ENCODE measurements at regions not wholly inside any gene's neighbourhood (a gene's known extent, or its start where the extent isn't known, plus 50 kb on each side); places are given as distances from the start of the nearest gene placed in this dataset.

DNA sequence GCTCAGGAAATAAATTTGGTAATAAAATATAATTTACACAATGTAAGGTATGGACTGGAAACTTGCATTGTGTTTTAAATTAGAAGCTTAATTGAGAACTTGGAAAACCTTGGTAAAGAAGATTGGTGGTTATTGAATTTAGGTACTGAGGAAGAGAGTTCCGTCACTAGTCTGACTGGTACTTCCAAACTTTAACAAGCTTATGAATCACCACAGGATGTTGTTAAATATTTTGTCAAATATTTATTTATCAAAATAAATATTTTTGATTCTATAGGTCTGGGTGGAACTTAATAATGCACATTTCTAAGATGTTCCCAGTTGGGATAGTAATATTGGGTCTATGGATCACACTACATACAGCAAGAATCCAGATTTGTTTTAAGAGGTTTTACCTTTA lies 992.2 kb downstream of the ARAP2 start:
- Mint-ChIP-seq H3K27me3 (ENCODE audit: low read depth) (no peaks in the 10 kb centered on the region), H3K4me1 (peaks cover 5 to 14% of the 10 kb centered on the region in 2 experiments), H3K9me3 (no peaks in the 10 kb centered on the region; a peak in 1 of 5 replicates), H3K36me3 (ENCODE audit: insufficient read depth in 1 of 3, low read depth in 3 of 3) (no peaks in the 10 kb centered on the region), H3K27ac (no peak overlapping the region), H3K4me3 (no peak overlapping the region)
- no peak overlapping the region for H4K91ac ChIP-seq (ENCODE audit: insufficient read length, low read depth, low read length)
- H3K4me1 ChIP-seq (ENCODE audit: insufficient read depth, low read length) = no peaks in the 10 kb centered on the region
- no peaks in the 10 kb centered on the region for H3K9me3 ChIP-seq (ENCODE audit: control insufficient read depth, low read depth, low read length)
- H2BK12ac ChIP-seq (ENCODE audit: insufficient read length, low read depth, low read length) = no peak overlapping the region
- H3K79me1 ChIP-seq (ENCODE audit: insufficient read depth, low read depth, low read length, poor library complexity, severe bottlenecking) = no peaks in the 10 kb centered on the region
- H3K23ac ChIP-seq (ENCODE audit: insufficient read length, low read depth, low read length) = no peak overlapping the region
- H3K56ac ChIP-seq (ENCODE audit: insufficient read length, low read depth, low read length) = no peak overlapping the region
- no peaks in the 10 kb centered on the region for H3K79me2 ChIP-seq (ENCODE audit: insufficient read depth, low read length)
- no peak overlapping the region for H3T11ph ChIP-seq (ENCODE audit: low read length)
- no peak overlapping the region for H2BK20ac ChIP-seq (ENCODE audit: low read depth, low read length, poor library complexity, severe bottlenecking)
- H2BK15ac ChIP-seq (ENCODE audit: low read depth, low read length) = no peak overlapping the region
- H2BK5ac ChIP-seq (ENCODE audit: insufficient read length, low read length) = no peak overlapping the region
- H3K4ac ChIP-seq (ENCODE audit: low read depth, low read length) = no peak overlapping the region
- no peak for DNase-seq
- no peak overlapping the region for H2BK120ac ChIP-seq (ENCODE audit: low read depth, low read length, poor library complexity, severe bottlenecking)
- no peak overlapping the region for H3K9ac ChIP-seq (ENCODE audit: extremely low read depth, insufficient read length, low read length)
- no peak overlapping the region for H4K5ac ChIP-seq (ENCODE audit: insufficient read length, low read depth, low read length)
- no peak overlapping the region for H3K27ac ChIP-seq (ENCODE audit: insufficient read length, low read depth, low read length)
- H2AFZ ChIP-seq (ENCODE audit: low read length) = no peak overlapping the region
- no peaks in the 10 kb centered on the region for H3K27me3 ChIP-seq (ENCODE audit: insufficient read depth, low read length)
- H2AK5ac ChIP-seq (ENCODE audit: insufficient read length, low read length) = no peak overlapping the region
- WGBS (ENCODE audit: extremely low coverage, insufficient read length, low lambda C conversion rate) = no CpG with 5 or more reads among the region's 1 CpG
- H3K23me2 ChIP-seq (ENCODE audit: insufficient read length, low read depth, low read length, poor library complexity, severe bottlenecking) = no peaks in the 10 kb centered on the region
- no peak overlapping the region for H4K8ac ChIP-seq (replicated peaks; ENCODE audit: insufficient read length, low read depth, low read length)
- TF ChIP-seq, protein P1, sequence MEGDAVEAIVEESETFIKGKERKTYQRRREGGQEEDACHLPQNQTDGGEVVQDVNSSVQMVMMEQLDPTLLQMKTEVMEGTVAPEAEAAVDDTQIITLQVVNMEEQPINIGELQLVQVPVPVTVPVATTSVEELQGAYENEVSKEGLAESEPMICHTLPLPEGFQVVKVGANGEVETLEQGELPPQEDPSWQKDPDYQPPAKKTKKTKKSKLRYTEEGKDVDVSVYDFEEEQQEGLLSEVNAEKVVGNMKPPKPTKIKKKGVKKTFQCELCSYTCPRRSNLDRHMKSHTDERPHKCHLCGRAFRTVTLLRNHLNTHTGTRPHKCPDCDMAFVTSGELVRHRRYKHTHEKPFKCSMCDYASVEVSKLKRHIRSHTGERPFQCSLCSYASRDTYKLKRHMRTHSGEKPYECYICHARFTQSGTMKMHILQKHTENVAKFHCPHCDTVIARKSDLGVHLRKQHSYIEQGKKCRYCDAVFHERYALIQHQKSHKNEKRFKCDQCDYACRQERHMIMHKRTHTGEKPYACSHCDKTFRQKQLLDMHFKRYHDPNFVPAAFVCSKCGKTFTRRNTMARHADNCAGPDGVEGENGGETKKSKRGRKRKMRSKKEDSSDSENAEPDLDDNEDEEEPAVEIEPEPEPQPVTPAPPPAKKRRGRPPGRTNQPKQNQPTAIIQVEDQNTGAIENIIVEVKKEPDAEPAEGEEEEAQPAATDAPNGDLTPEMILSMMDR (conservative IDR thresholded peaks at IDR 0.05) = no peak
- H3K14ac ChIP-seq (ENCODE audit: insufficient read depth, low read length) = no peak overlapping the region
- H3K18ac ChIP-seq (ENCODE audit: insufficient read length, low read depth, low read length) = no peak overlapping the region
- no peaks in the 10 kb centered on the region for H4K20me1 ChIP-seq (ENCODE audit: control insufficient read depth, insufficient read depth, insufficient read length)
- no peak overlapping the region for H3K4me2 ChIP-seq (ENCODE audit: insufficient read depth, insufficient read length, low read length)

Data from H9 (cell line).